MM.1S (cell line): ENCODE measurements at regions not wholly inside any gene's neighbourhood (a gene's known extent, or its start where the extent isn't known, plus 50 kb on each side); places are given as distances from the start of the nearest gene placed in this dataset.

Source experiments
- DNase-seq: peaks from one replicate; pipeline ENCODE4 v3.0.0-alpha.2; 2015
- H2AFZ ChIP-seq: fragments of 300-600 bp; sonication (generic); 2 replicates; pipeline ENCODE4 v1.6.0; 2016; ENCODE audit warnings: antibody characterized with exemption, low read length
- H3F3A ChIP-seq: fragments of 300-600 bp; sonication (generic); 2 replicates; pipeline ENCODE4 v1.6.1; 2016; ENCODE audit warnings: mild to moderate bottlenecking, antibody characterized with exemption, low read length, moderate library complexity, mixed read lengths; ENCODE audit not compliant: insufficient read depth
- H3K27ac ChIP-seq: fragments of 300-600 bp; sonication (generic); 2 replicates; pipeline ENCODE4 v1.5.1; 2016; ENCODE audit warnings: mild to moderate bottlenecking, low read length
- H3K27me3 ChIP-seq: fragments of 300-600 bp; sonication (generic); replicated peaks from 2 replicates; pipeline ENCODE4 v1.6.0; 2016; ENCODE audit warnings: low read length; ENCODE audit not compliant: insufficient read depth
- H3K36me3 ChIP-seq: fragments of 300-600 bp; sonication (generic); replicated peaks from 2 replicates; pipeline ENCODE4 v1.6.1; 2016; ENCODE audit warnings: mild to moderate bottlenecking, low read length, mixed read lengths; ENCODE audit not compliant: insufficient read depth
- H3K4me1 ChIP-seq: fragments of 300-600 bp; sonication (generic); 2 replicates; pipeline ENCODE4 v1.6.1; 2016; ENCODE audit warnings: low read length, mixed read lengths
- H3K4me2 ChIP-seq: fragments of 300-600 bp; sonication (generic); 2 replicates; pipeline ENCODE4 v1.6.0; 2016; ENCODE audit warnings: low read depth, low read length
- H3K4me3 ChIP-seq: fragments of 300-600 bp; sonication (generic); 2 replicates; pipeline ENCODE4 v1.5.1; 2016; ENCODE audit warnings: low read length, mixed read lengths
- H3K79me2 ChIP-seq: fragments of 300-600 bp; sonication (generic); 2 replicates; pipeline ENCODE4 v1.6.1; 2016; ENCODE audit warnings: mixed run types, low read length, mixed read lengths
- H3K9ac ChIP-seq: fragments of 300-600 bp; sonication (generic); 2 replicates; pipeline ENCODE4 v1.6.1; 2016; ENCODE audit warnings: low read length, mixed read lengths
- H3K9me2 ChIP-seq: fragments of 300-600 bp; sonication (generic); replicated peaks from 2 replicates; pipeline ENCODE4 v1.6.1; 2016; ENCODE audit warnings: mild to moderate bottlenecking, low read length, mixed read lengths; ENCODE audit not compliant: insufficient read depth
- H3K9me3 ChIP-seq: fragments of 300-600 bp; sonication (generic); replicated peaks from 2 replicates; pipeline ENCODE4 v1.6.1; 2016; ENCODE audit warnings: mild to moderate bottlenecking, low read length, mixed read lengths; ENCODE audit not compliant: insufficient read depth
- H4K20me1 ChIP-seq: fragments of 300-600 bp; sonication (generic); 2 replicates; pipeline ENCODE4 v1.6.1; 2016; ENCODE audit warnings: mild to moderate bottlenecking, low read length, moderate library complexity, mixed read lengths; ENCODE audit not compliant: insufficient read depth
- EZH2 ChIP-seq: fragments of 300-600 bp; sonication (generic); optimal IDR thresholded peaks from 2 replicates; pipeline ENCODE3; 2017; ENCODE audit warnings: low read depth, mild to moderate bottlenecking, antibody characterized with exemption, low read length, mixed read lengths
- EZH2phosphoT487 ChIP-seq: fragments of 300-600 bp; sonication (generic); IDR thresholded peaks from 2 replicates; pipeline ENCODE4 v1.6.1; 2018; ENCODE audit warnings: antibody characterized with exemption, low read length
- TF ChIP-seq, protein P1 (sequence below): fragments of 300-600 bp; sonication (generic); IDR thresholded peaks from 2 replicates; pipeline ENCODE4 v1.5.1; 2016; ENCODE audit warnings: antibody characterized with exemption, low read length, mixed read lengths

DNA sequence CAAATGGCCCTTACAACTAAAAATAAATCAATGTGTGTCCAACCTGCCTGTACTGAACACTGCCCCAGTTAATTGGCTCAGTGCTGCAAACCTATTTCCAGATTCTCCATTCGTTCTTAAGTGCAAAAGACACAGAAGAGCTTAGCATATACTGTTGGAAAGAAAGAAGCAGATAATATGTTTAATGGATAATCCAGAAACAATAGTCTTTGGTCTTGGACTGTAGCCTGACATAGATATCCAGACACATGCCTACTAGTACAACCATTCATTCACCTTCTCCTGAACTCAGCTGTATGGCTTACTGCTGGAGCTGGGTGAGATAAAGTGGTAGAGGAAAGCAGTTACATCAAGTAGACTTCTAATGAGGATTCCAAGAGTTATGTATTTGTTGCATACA, 77.0 kb downstream of the LUZP4 start:
- H3K27me3 ChIP-seq = no peaks in the 10 kb centered on the region
- no peak overlapping the region for H3K4me3 ChIP-seq
- no peaks in the 10 kb centered on the region for H3K79me2 ChIP-seq
- no peak overlapping the region for H2AFZ ChIP-seq
- H4K20me1 ChIP-seq = no peaks in the 10 kb centered on the region
- no peak for DNase-seq
- no peak overlapping the region for H3K27ac ChIP-seq
- no peak overlapping the region for H3K9ac ChIP-seq
- no peaks in the 10 kb centered on the region for H3K9me2 ChIP-seq
- no peak overlapping the region for H3K4me2 ChIP-seq
- H3K36me3 ChIP-seq = no peaks in the 10 kb centered on the region
- no peaks in the 10 kb centered on the region for H3K9me3 ChIP-seq
- H3F3A ChIP-seq = no peaks in the 10 kb centered on the region
- no peaks in the 10 kb centered on the region for H3K4me1 ChIP-seq
- no peak for TF ChIP-seq EZH2phosphoT487
- TF ChIP-seq, protein P1, sequence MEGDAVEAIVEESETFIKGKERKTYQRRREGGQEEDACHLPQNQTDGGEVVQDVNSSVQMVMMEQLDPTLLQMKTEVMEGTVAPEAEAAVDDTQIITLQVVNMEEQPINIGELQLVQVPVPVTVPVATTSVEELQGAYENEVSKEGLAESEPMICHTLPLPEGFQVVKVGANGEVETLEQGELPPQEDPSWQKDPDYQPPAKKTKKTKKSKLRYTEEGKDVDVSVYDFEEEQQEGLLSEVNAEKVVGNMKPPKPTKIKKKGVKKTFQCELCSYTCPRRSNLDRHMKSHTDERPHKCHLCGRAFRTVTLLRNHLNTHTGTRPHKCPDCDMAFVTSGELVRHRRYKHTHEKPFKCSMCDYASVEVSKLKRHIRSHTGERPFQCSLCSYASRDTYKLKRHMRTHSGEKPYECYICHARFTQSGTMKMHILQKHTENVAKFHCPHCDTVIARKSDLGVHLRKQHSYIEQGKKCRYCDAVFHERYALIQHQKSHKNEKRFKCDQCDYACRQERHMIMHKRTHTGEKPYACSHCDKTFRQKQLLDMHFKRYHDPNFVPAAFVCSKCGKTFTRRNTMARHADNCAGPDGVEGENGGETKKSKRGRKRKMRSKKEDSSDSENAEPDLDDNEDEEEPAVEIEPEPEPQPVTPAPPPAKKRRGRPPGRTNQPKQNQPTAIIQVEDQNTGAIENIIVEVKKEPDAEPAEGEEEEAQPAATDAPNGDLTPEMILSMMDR = no peak
- no peak for TF ChIP-seq EZH2

DNA sequence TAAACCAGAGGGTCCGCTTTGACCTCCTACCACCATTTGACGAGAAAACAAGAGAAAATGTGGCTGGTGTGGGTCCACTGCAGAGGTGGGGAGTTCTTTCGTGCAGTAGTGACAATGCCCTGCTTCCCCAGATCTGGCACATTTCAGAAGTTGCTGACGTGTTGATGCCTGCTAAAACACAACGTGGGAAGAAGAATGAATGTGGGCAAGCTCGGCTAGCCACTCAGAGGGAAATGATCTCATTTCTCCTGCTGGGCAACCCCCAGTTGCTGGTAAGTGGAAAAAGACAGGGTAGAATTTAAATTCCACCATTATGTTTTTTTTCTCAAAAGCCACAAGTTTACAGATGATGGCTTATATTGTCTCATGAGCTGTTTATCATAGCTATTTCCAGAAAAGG, 77.9 kb downstream of the LUZP4 start:
- H4K20me1 ChIP-seq = no peaks in the 10 kb centered on the region
- no peak overlapping the region for H3K4me2 ChIP-seq
- DNase-seq = no peak
- no peaks in the 10 kb centered on the region for H3K79me2 ChIP-seq
- no peak for TF ChIP-seq EZH2
- TF ChIP-seq, protein P1 = no peak
- TF ChIP-seq EZH2phosphoT487 = no peak
- H3K27ac ChIP-seq = no peak overlapping the region
- no peaks in the 10 kb centered on the region for H3K27me3 ChIP-seq
- no peaks in the 10 kb centered on the region for H3F3A ChIP-seq
- no peak overlapping the region for H3K9ac ChIP-seq
- no peaks in the 10 kb centered on the region for H3K9me3 ChIP-seq
- no peaks in the 10 kb centered on the region for H3K36me3 ChIP-seq
- no peak overlapping the region for H2AFZ ChIP-seq
- H3K4me1 ChIP-seq = no peaks in the 10 kb centered on the region
- no peak overlapping the region for H3K4me3 ChIP-seq
- H3K9me2 ChIP-seq = no peaks in the 10 kb centered on the region

DNA sequence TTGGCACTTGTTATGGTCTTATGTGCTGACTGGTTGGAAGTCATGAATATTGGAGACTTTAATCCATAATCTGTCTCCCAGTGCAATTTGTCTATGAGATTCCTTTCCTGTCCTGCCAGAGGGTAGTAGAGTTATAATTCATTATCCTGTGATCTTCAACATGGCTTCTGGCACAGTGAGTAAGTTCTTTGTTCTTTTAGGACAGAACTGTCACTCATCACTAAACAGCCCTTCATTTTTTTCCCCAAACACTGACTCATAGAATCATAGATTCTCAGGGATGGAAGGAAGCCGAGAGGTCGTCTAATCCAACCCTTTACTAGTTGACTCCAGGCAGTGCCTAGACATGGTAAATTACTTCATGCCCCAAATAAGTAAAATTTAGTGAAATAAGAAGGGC, 78.4 kb downstream of the LUZP4 start:
- Histone ChIP-seq H3K36me3 (no peaks in the 10 kb centered on the region), H3K79me2 (no peaks in the 10 kb centered on the region), H3K9me3 (no peaks in the 10 kb centered on the region), H3K9ac (no peak overlapping the region), H3F3A (no peaks in the 10 kb centered on the region), H3K9me2 (no peaks in the 10 kb centered on the region), H4K20me1 (no peaks in the 10 kb centered on the region), H3K27ac (no peak overlapping the region), H3K4me3 (no peak overlapping the region), H2AFZ (no peak overlapping the region), H3K4me1 (no peaks in the 10 kb centered on the region), H3K4me2 (no peak overlapping the region), H3K27me3 (no peaks in the 10 kb centered on the region)
- DNase-seq = no peak
- TF ChIP-seq, protein P1 = no peak
- TF ChIP-seq EZH2phosphoT487 = no peak
- TF ChIP-seq EZH2 = no peak
